H1 (cell line): ENCODE measurements at regions not wholly inside any gene's neighbourhood (a gene's known extent, or its start where the extent isn't known, plus 50 kb on each side); places are given as distances from the start of the nearest gene placed in this dataset.

Source experiments
- CTCF ChIA-PET: fragments of 300-600 bp; sonication (Branson Sonifier 250); formaldehyde crosslinking; loops from one replicate; lab custom pipeline; 2021; ENCODE audit not compliant: partially characterized antibody; lab: Charles Lee
- POLR2A ChIA-PET: fragments of 300-600 bp; sonication (Branson Sonifier 250); formaldehyde crosslinking; loops from one replicate; lab custom pipeline; 2021; ENCODE audit warnings: inconsistent platforms; ENCODE audit not compliant: partially characterized antibody; lab: Charles Lee
- DNase-seq, 2 experiments: peaks; one replicate each; pipeline versions ENCODE4 v3.0.0 to v3.0.0-alpha.2; 2010 to 2022; ENCODE audit warnings: low spot score in 2 of 2, low read depth in 1 of 2, mixed read lengths in 1 of 2
- FAIRE-seq: peaks from 2 replicates; lab custom pipeline; 2011; peaks lifted over from hg19 to GRCh38; lab: Jason Lieb, UNC
- H2AFZ ChIP-seq: 2 replicates; pipeline ENCODE4 v1.8.1; 2012; ENCODE audit warnings: low read length, inconsistent platforms
- H2AK5ac ChIP-seq: 2 replicates; pipeline ENCODE4 v1.6.1; 2013; ENCODE audit warnings: low read depth, low read length
- H2BK120ac ChIP-seq: replicated peaks from 2 replicates; pipeline ENCODE3; 2013; ENCODE audit warnings: low read depth, low read length, inconsistent platforms
- H2BK12ac ChIP-seq: 2 replicates; pipeline ENCODE4 v1.6.1; 2013; ENCODE audit warnings: low read depth, low read length
- H2BK15ac ChIP-seq: 2 replicates; pipeline ENCODE4 v1.6.1; 2013; ENCODE audit warnings: low read length
- H2BK20ac ChIP-seq: 2 replicates; pipeline ENCODE4 v1.6.1; 2013; ENCODE audit warnings: low read length
- H2BK5ac ChIP-seq: 2 replicates; pipeline ENCODE4 v1.6.1; 2013; ENCODE audit warnings: low read depth, low read length
- H3K14ac ChIP-seq: 2 replicates; pipeline ENCODE4 v1.6.1; 2013; ENCODE audit warnings: inconsistent platforms; ENCODE audit not compliant: insufficient read length
- H3K18ac ChIP-seq: 2 replicates; pipeline ENCODE4 v1.6.1; 2013; ENCODE audit warnings: low read length; ENCODE audit errors: extremely low read depth
- H3K23ac ChIP-seq: 2 replicates; pipeline ENCODE4 v1.6.1; 2013; ENCODE audit warnings: inconsistent platforms; ENCODE audit not compliant: insufficient read length
- H3K23me2 ChIP-seq: 2 replicates; pipeline ENCODE4 v1.6.1; 2013; ENCODE audit warnings: low read depth, low read length
- H3K27ac ChIP-seq: 2 replicates; pipeline ENCODE4 v1.6.1; 2011; ENCODE audit warnings: low read depth, low read length, inconsistent platforms
- H3K27me3 ChIP-seq, 4 experiments: replicated peaks in 1 of 4; 1 replicate in 1 of 4; 2 replicates in 3 of 4; pipeline versions ENCODE4 v1.6.1 to v1.8.1; 2011 to 2013; ENCODE audit warnings: low read length in 3 of 4, mild to moderate bottlenecking in 3 of 4, inconsistent platforms in 2 of 4, mixed read lengths in 2 of 4, moderate library complexity in 1 of 4; ENCODE audit not compliant: control insufficient read depth in 3 of 4, insufficient read depth in 3 of 4; ENCODE audit errors: extremely low read depth in 1 of 4
- H3K36me3 ChIP-seq, 4 experiments: 2 replicates each; pipeline versions ENCODE4 v1.6.1 to v1.8.1; 2011 to 2013; ENCODE audit warnings: mild to moderate bottlenecking in 4 of 4, low read length in 3 of 4, moderate library complexity in 2 of 4, control low read depth in 1 of 4, inconsistent platforms in 1 of 4; ENCODE audit not compliant: insufficient read depth in 4 of 4, control insufficient read depth in 2 of 4
- H3K4ac ChIP-seq: replicated peaks from 2 replicates; pipeline ENCODE3; 2013; ENCODE audit warnings: low read length, low read depth, mixed read lengths, inconsistent platforms; ENCODE audit not compliant: insufficient read length
- H3K4me1 ChIP-seq, 4 experiments: replicated peaks in 1 of 4; 1 replicate in 1 of 4; 2 replicates in 3 of 4; pipeline versions ENCODE4 v1.6.1 to v1.8.1; 2011 to 2013; ENCODE audit warnings: low read length in 3 of 4, inconsistent platforms in 2 of 4, mixed read lengths in 1 of 4; ENCODE audit not compliant: insufficient read depth in 4 of 4, control insufficient read depth in 3 of 4
- H3K4me2 ChIP-seq, 2 experiments: 2 replicates each; pipeline versions ENCODE4 v1.6.1 to v1.8.1; 2011 to 2013; ENCODE audit warnings: low read depth in 2 of 2, low read length in 2 of 2, control low read depth in 1 of 2, inconsistent platforms in 1 of 2, mild to moderate bottlenecking in 1 of 2; ENCODE audit not compliant: insufficient read depth in 1 of 2
- H3K4me3 ChIP-seq, 4 experiments: fragments of 200-600, 300-600 bp in 1 of 4; sonication (generic), shearing (Covaris generic), sonication (Bioruptor Twin) in 1 of 4; 2 replicates each; pipeline versions ENCODE4 v1.5.1 to v1.8.1; 2011 to 2016; ENCODE audit warnings: low read length in 4 of 4, low read depth in 3 of 4, control low read depth in 2 of 4, inconsistent platforms in 2 of 4, mild to moderate bottlenecking in 2 of 4, mixed read lengths in 1 of 4, moderate library complexity in 1 of 4; ENCODE audit not compliant: insufficient read depth in 2 of 4; ENCODE audit errors: extremely low read depth in 1 of 4
- H3K56ac ChIP-seq: replicated peaks from 2 replicates; pipeline ENCODE3; 2013; ENCODE audit warnings: low read depth, mild to moderate bottlenecking, mixed read lengths, low read length, inconsistent platforms; ENCODE audit not compliant: insufficient read length
- H3K79me1 ChIP-seq: 2 replicates; pipeline ENCODE4 v1.6.1; 2013; ENCODE audit warnings: low read depth, low read length, control low read depth
- H3K79me2 ChIP-seq, 2 experiments: 2 replicates each; pipeline versions ENCODE4 v1.6.1 to v1.8.1; 2012 to 2013; ENCODE audit warnings: low read length in 2 of 2, mild to moderate bottlenecking in 2 of 2, inconsistent platforms in 1 of 2; ENCODE audit not compliant: insufficient read depth in 2 of 2, control insufficient read depth in 1 of 2
- H3K9ac ChIP-seq, 4 experiments: replicated peaks in 1 of 4; 1 replicate in 1 of 4; 2 replicates in 3 of 4; pipeline versions ENCODE4 v1.6.1 to v1.8.1; 2011 to 2013; ENCODE audit warnings: low read depth in 3 of 4, low read length in 3 of 4, control low read depth in 2 of 4, mild to moderate bottlenecking in 2 of 4, moderate library complexity in 2 of 4, inconsistent platforms in 1 of 4; ENCODE audit errors: extremely low read depth in 1 of 4
- H3K9me3 ChIP-seq, 2 experiments: 2 replicates each; pipeline versions ENCODE4 v1.6.1 to v1.8.1; 2012 to 2013; ENCODE audit warnings: mild to moderate bottlenecking in 2 of 2, moderate library complexity in 2 of 2, control low read depth in 1 of 2, inconsistent platforms in 1 of 2, low read depth in 1 of 2, low read length in 1 of 2, mixed read lengths in 1 of 2; ENCODE audit not compliant: insufficient read depth in 2 of 2
- H4K20me1 ChIP-seq, 2 experiments: replicated peaks in 1 of 2; 2 replicates each; pipeline versions ENCODE3 to v1.8.1; 2011 to 2013; ENCODE audit warnings: inconsistent platforms in 2 of 2, low read length in 2 of 2, mild to moderate bottlenecking in 1 of 2; ENCODE audit not compliant: insufficient read depth in 2 of 2, control insufficient read depth in 1 of 2
- H4K5ac ChIP-seq: 2 replicates; pipeline ENCODE4 v1.6.1; 2013; ENCODE audit warnings: low read length, low read depth, mixed read lengths, inconsistent platforms; ENCODE audit not compliant: insufficient read length
- H4K8ac ChIP-seq: 2 replicates; pipeline ENCODE4 v1.8.0; 2013; ENCODE audit warnings: mild to moderate bottlenecking, moderate library complexity, low read length, inconsistent platforms; ENCODE audit not compliant: insufficient read depth; ENCODE audit errors: extremely low read depth
- H4K91ac ChIP-seq: replicated peaks from 2 replicates; pipeline ENCODE3; 2013; ENCODE audit warnings: low read length, mixed read lengths, inconsistent platforms; ENCODE audit not compliant: insufficient read length
- BACH1 ChIP-seq: IDR thresholded peaks from 2 replicates; pipeline ENCODE4 v1.6.1; 2012; ENCODE audit warnings: low read length, improper control_type of control experiment
- CBX5 ChIP-seq: fragments of 300-800, 300-1000 bp; sonication (generic); IDR thresholded peaks from 2 replicates; pipeline ENCODE4 v1.7.1; 2016; ENCODE audit warnings: antibody characterized with exemption, low read length, low read depth
- CREB1 ChIP-seq: IDR thresholded peaks from 2 replicates; pipeline ENCODE4 v1.6.1; 2012; ENCODE audit warnings: inconsistent platforms
- CTCF ChIP-seq, 3 experiments: IDR thresholded peaks; 1 replicate in 2 of 3; 2 replicates in 1 of 3; pipeline versions ENCODE4 v1.5.1 to v1.6.1; 2011; ENCODE audit warnings: low read length in 3 of 3, mild to moderate bottlenecking in 3 of 3, inconsistent platforms in 2 of 3, low read depth in 1 of 3, moderate library complexity in 1 of 3; ENCODE audit not compliant: insufficient read depth in 1 of 3; ENCODE audit errors: control extremely low read depth in 1 of 3
- E2F6 ChIP-seq: IDR thresholded peaks from 2 replicates; pipeline ENCODE4 v1.6.1; 2012; ENCODE audit warnings: inconsistent platforms
- POLR2A ChIP-seq, 2 experiments: IDR thresholded peaks; 1 replicate in 1 of 2; 2 replicates in 1 of 2; pipeline ENCODE4 v1.6.1; 2011; ENCODE audit warnings: low read depth in 2 of 2, low read length in 2 of 2, mild to moderate bottlenecking in 2 of 2; ENCODE audit errors: control extremely low read depth in 1 of 2
- RNF2 ChIP-seq: fragments of 200-900, 300-1000 bp; sonication (generic); IDR thresholded peaks from 2 replicates; pipeline ENCODE4 v1.7.1; 2016; ENCODE audit warnings: borderline replicate concordance, low read depth, mild to moderate bottlenecking, antibody characterized with exemption, low read length; ENCODE audit not compliant: poor library complexity, severe bottlenecking; ENCODE audit errors: missing control alignments
- SP4 ChIP-seq: IDR thresholded peaks from 2 replicates; pipeline ENCODE4 v1.6.1; 2012; ENCODE audit warnings: low read length, inconsistent platforms
- TEAD4 ChIP-seq: IDR thresholded peaks from 2 replicates; pipeline ENCODE4 v1.6.1; 2012; ENCODE audit warnings: low read depth, low read length, inconsistent platforms, mixed read lengths
- WGBS, 2 experiments: shearing (Covaris generic) in 1 of 2; methylation state at CpG; one replicate each; pipeline versions ENCODE4 v1.1.6 to v1.1.7; 2013 to 2015; ENCODE audit warnings: low lambda C conversion rate in 2 of 2, mixed read lengths in 2 of 2, inconsistent platforms in 1 of 2, low coverage in 1 of 2, missing lambda C conversion rate in 1 of 2; ENCODE audit not compliant: insufficient replicate concordance in 2 of 2, insufficient coverage in 1 of 2, insufficient read length in 1 of 2; ENCODE audit errors: extremely low coverage in 1 of 2, missing lambda C conversion rate in 1 of 2; 5-methylcytosine and 5-hydroxymethylcytosine counted together

GRCh38 chr5:1666812-1667588, 132.6 kb downstream of the MRPL36 start:
- no peak for FAIRE-seq
- Histone ChIP-seq H2BK120ac (no peak overlapping the region), H3K4me3 (peak overlapping the region; percentile 35 to 69 (median 40); a peak in 7 of 8 replicates), H3K36me3 (no peaks in the 10 kb centered on the region), H3K4ac (no peak overlapping the region), H3K79me1 (no peaks in the 10 kb centered on the region), H3K56ac (no peak overlapping the region), H2AFZ (no peak overlapping the region; the same call in 1 of the 2 replicates), H2BK5ac (no peak overlapping the region), H2BK20ac (no peak overlapping the region), H3K27me3 (peaks cover 2 to 36% (median 23%) of the 10 kb centered on the region in 4 experiments), H3K9me3 (no peaks in the 10 kb centered on the region), H3K9ac (no peak overlapping the region), H3K79me2 (no peaks in the 10 kb centered on the region), H4K5ac (no peak overlapping the region), H2AK5ac (no peak overlapping the region), H2BK15ac (no peak overlapping the region), H3K23me2 (peaks cover 7% of the 10 kb centered on the region; the same call in 1 of the 2 replicates), H4K8ac (peak overlapping the region; percentile 44; the same call in 1 of the 2 replicates), H4K91ac (no peak overlapping the region), H3K27ac (no peak overlapping the region), H3K23ac (no peak overlapping the region), H3K4me2 (peak overlapping the region; percentile 60 to 71), H3K18ac (no peak overlapping the region; the same call in 1 of the 2 replicates), H2BK12ac (no peak overlapping the region), H3K4me1 (peaks cover 0 to 18% (median 8%) of the 10 kb centered on the region in 4 experiments; a peak in 5 of 7 replicates), H4K20me1 (peaks cover 0 to 5% of the 10 kb centered on the region in 2 experiments), H3K14ac (no peak overlapping the region)
- 35% methylated on average over 11 of the region's 62 CpGs; no CpG with 5 or more reads in 1 of the 2 experiments for WGBS, 2 experiments
- POLR2A ChIA-PET: no interaction called here
- CTCF ChIA-PET: interaction anchor here (0.6 to 1.0 kb wide), 3 partner anchors 17 to 165 kb away, joined by 3 read pairs; no protein-coding TSS in a partner anchor
- DNase-seq: peak in 1 of 2 experiments; percentile 96
- TF ChIP-seq BACH1 (peak; percentile 78), CTCF (IDR thresholded peaks at IDR 0.05; ENCODE audit: control extremely low read depth in 1 of 3, insufficient read depth in 1 of 3, low read depth in 1 of 3, low read length in 3 of 3) (peak in 2 of 3 experiments; percentile 58 to 81; a peak in 3 of 4 replicates), TEAD4 (no peak), POLR2A (IDR thresholded peaks at IDR 0.05; ENCODE audit: control extremely low read depth in 1 of 2, low read depth in 2 of 2, low read length in 2 of 2) (no peak), RNF2 (no peak), SP4 (no peak), CREB1 (0 out of 2 replicates have a peak, but pooled peaks have one; percentile 14), E2F6 (no peak), CBX5 (no peak)
